ENCODE measurements at regions not wholly inside any gene's neighbourhood (a gene's known extent, or its start where the extent isn't known, plus 50 kb on each side); places are given as distances from the start of the nearest gene placed in this dataset.

DNA sequence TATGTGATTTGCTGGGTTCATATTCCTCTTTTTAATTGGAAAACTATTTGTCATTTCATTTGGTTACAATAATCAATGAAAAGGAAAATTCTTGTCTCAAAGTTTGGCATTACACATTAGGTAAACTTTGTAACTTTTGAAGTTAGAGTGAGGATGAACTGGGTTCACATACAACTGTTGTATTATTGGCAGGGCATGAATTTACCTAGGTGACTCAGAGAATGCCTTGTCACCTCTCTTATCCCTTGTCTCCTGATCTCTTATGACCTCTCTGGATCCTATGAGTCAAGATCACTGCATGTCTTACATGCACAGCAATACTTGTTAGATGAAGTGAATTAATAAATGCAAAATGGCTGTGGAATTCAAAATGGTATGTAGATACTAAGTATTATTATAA is 563.4 kb upstream of the GCFC2 start:
- intact Hi-C loops (cut with DNase I; ENCODE audit: low total_unique reads), result no loop called here
- TF ChIP-seq POLR2A (IDR thresholded peaks at IDR 0.05), result no peak
- TF ChIP-seq, protein P1, sequence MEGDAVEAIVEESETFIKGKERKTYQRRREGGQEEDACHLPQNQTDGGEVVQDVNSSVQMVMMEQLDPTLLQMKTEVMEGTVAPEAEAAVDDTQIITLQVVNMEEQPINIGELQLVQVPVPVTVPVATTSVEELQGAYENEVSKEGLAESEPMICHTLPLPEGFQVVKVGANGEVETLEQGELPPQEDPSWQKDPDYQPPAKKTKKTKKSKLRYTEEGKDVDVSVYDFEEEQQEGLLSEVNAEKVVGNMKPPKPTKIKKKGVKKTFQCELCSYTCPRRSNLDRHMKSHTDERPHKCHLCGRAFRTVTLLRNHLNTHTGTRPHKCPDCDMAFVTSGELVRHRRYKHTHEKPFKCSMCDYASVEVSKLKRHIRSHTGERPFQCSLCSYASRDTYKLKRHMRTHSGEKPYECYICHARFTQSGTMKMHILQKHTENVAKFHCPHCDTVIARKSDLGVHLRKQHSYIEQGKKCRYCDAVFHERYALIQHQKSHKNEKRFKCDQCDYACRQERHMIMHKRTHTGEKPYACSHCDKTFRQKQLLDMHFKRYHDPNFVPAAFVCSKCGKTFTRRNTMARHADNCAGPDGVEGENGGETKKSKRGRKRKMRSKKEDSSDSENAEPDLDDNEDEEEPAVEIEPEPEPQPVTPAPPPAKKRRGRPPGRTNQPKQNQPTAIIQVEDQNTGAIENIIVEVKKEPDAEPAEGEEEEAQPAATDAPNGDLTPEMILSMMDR (IDR thresholded peaks at IDR 0.05), result no peak
- no peak overlapping the region for H3K4me3 ChIP-seq (ENCODE audit: low read depth, poor library complexity, severe bottlenecking)
- DNase-seq (ENCODE audit: low spot score in 2 of 2), result no peak

DNA sequence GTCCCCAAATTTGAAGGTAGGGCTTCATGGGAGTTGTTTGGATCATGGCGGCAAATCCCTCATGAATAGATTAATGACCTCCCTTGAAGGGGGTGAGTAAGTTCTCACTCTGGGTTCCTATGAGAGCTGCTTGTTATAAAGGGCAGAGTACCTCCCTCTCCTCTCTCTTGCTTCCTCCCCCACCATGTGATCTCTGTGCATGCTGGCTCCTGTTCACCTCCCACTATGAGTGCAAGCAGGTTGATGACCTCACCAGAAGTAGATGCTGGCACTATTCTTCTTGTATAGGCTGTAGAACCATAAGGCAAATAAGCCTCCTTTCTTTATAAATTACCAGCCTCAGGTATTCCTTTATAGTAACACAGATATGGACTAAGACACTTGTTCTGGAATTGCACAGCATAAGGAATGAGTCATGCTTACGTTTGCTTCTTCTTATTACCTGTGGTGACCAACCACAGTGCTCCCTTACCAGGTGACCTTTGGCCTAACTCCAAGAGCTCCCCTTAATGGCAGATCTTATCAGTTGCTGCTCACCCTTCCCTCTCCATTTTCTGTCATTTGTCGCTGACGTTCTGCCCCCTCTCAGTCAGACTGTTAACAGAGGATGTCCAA is 559.5 kb upstream of the GCFC2 start:
- TF ChIP-seq POLR2A (IDR thresholded peaks at IDR 0.05), result no peak
- TF ChIP-seq, protein P1 (IDR thresholded peaks at IDR 0.05), result no peak
- WGBS, 2 donors, result 76 to 85% methylated on average over 4 of the region's 4 CpGs
- DNase-seq (ENCODE audit: low spot score in 2 of 2), result no peak
- intact Hi-C loops (cut with DNase I; ENCODE audit: low total_unique reads), result no loop called here
- H3K4me3 ChIP-seq (ENCODE audit: low read depth, poor library complexity, severe bottlenecking), result no peak overlapping the region

DNA sequence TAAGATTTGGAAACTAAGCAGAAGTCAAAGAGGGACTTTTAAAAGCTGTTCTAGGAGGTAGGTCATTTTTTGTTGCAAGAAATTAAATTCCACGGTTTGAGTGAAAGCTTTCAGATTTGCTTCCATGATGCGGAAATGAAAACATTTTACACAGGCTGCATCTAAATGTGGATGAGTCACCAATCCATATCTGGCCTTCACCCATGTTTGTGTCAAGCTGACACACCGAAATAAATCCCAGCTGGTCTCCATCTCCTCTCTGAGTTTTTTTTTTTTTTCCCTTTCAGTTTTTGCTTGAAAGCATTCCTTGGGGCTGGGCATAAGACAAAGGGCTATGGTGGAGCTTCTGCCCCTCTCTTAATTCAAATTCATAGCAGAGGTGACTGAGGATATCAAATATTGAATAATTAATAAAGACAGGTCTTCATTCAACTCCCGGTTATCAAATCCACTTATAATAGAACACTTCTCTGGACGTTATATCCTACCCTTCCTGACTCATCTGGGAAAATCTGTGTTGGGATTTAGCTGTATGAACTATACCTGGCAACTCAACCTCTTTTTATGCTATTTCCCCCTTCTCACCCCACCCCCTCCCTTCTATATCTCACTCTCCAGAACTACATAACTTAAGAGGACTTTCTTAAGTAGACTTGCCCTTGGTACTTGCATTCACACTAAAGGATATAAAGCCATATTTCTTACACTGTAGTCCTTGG is 558.3 kb upstream of the GCFC2 start:
- 27 to 29% methylated on average over 5 of the region's 5 CpGs for WGBS, 2 donors
- intact Hi-C loops (cut with DNase I; ENCODE audit: low total_unique reads), result no loop called here
- H3K4me3 ChIP-seq (ENCODE audit: low read depth, poor library complexity, severe bottlenecking), result no peak overlapping the region
- no peak for DNase-seq (ENCODE audit: low spot score in 2 of 2)
- TF ChIP-seq, protein P1 (IDR thresholded peaks at IDR 0.05), result no peak
- no peak for TF ChIP-seq POLR2A (IDR thresholded peaks at IDR 0.05)

DNA sequence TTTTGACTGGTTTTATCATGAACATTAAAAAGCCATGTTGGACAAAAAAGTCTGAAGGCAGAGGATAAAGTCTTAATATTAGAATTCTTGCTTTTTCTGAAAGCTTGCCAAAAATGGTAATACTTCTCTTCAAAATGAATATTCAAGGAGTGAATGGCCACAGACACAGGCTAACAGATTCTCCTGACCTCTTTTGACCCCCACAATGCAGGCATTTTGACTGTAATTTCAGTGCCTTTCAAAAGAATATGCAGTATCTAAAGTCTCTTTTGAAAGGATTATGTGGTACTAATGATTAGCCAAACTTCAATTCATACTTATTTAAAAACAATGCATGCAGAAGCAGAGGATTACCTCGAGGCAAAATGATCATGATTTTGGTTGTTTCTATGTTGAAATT is 557.8 kb upstream of the GCFC2 start:
- DNase-seq (ENCODE audit: low spot score in 2 of 2), result no peak
- 7 to 16% methylated on average over 1 of the region's 1 CpG for WGBS, 2 donors
- intact Hi-C loops (cut with DNase I; ENCODE audit: low total_unique reads), result no loop called here
- H3K4me3 ChIP-seq (ENCODE audit: low read depth, poor library complexity, severe bottlenecking), result no peak overlapping the region
- no peak for TF ChIP-seq POLR2A (IDR thresholded peaks at IDR 0.05)
- TF ChIP-seq, protein P1 (IDR thresholded peaks at IDR 0.05), result no peak

DNA sequence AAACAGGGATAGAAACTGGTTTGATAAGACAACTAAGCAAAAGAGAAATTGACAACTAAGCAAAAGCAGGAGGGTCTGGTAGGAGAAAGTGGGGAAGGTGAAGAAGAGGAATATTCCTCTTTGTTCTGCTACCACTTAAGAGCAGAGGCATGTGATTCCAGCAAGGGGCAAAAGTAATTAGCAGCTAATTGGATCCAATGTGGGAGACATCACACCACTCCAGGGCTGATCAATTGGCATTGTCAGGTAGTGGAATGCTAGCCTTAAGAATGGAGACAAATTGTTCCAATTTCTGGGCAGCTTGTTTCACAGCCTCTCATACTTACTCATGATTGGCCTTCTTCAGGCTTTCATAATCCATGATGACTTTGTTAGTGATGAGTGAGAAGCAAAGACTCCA is 547.1 kb upstream of the GCFC2 start:
- TF ChIP-seq POLR2A (IDR thresholded peaks at IDR 0.05), result no peak
- TF ChIP-seq, protein P1 (IDR thresholded peaks at IDR 0.05), result no peak
- DNase-seq (ENCODE audit: low spot score in 2 of 2), result no peak
- intact Hi-C loops (cut with DNase I; ENCODE audit: low total_unique reads), result no loop called here
- H3K4me3 ChIP-seq (ENCODE audit: low read depth, poor library complexity, severe bottlenecking), result no peak overlapping the region
